ENCODE measurements at regions not wholly inside any gene's neighbourhood (a gene's known extent, or its start where the extent isn't known, plus 50 kb on each side); places are given as distances from the start of the nearest gene placed in this dataset.

DNA sequence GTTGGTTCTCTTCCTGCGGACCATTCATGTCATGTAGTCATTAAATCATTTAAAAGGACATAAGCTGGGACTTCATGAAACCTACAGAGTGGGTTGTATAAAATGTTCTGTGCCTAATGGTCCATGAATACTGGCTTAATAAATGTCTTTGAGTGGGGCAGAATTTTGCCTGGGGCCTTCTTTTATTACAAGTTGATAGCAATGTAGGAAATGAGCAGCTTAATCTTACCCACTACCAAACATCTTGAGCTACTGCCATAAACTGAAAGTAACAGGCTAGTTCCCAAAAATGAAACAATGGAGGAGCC is 130.9 kb downstream of the TMEM17 start:
- Histone ChIP-seq H3K9ac (ENCODE audit: insufficient read depth in 1 of 2, low read depth in 2 of 2, low read length in 2 of 2) (no peak overlapping the region), H3K4me2 (ENCODE audit: insufficient read depth, low read length) (no peak overlapping the region), H2AFZ (ENCODE audit: low read depth, low read length) (no peak overlapping the region), H3K36me3 (ENCODE audit: control insufficient read depth, insufficient read depth, low read length) (no peaks in the 10 kb centered on the region; the same call in 2 of the 3 replicates), H3K4me1 (replicated peaks in 1 of 2; ENCODE audit: control insufficient read depth in 2 of 2, insufficient read depth in 2 of 2, low read length in 2 of 2) (no peaks in the 10 kb centered on the region), H3K4me3 (no peak overlapping the region), H4K20me1 (replicated peaks; ENCODE audit: control insufficient read depth, insufficient read depth, low read length) (no peaks in the 10 kb centered on the region), H3K9me1 (ENCODE audit: control insufficient read depth, insufficient read depth, low read length) (no peaks in the 10 kb centered on the region), H3K27ac (ENCODE audit: extremely low read depth, low read depth, low read length) (no peak overlapping the region), H3K9me3 (replicated peaks; ENCODE audit: control insufficient read depth, insufficient read depth, low read depth, low read length) (peaks cover 5% of the 10 kb centered on the region; the same call in 1 of the 2 replicates), H3K27me3 (ENCODE audit: control insufficient read depth in 2 of 2, insufficient read depth in 2 of 2, low read length in 2 of 2) (no peaks in the 10 kb centered on the region), H3K79me2 (ENCODE audit: control insufficient read depth, insufficient read depth, low read length) (no peaks in the 10 kb centered on the region)
- ChIA-PET POLR2A (interaction anchor here (1.1 to 1.2 kb wide), 2 partner anchors 10 to 13 kb away, joined by 3 read pairs; no protein-coding TSS in a partner anchor), CTCF (ENCODE audit: low intra/inter-chr PET ratio) (no interaction called here)
- ATAC-seq (no peak), DNase-seq (ENCODE audit: extremely low read depth in 1 of 4, low spot score in 3 of 4) (no peak), FAIRE-seq (no peak)
- in situ Hi-C loops (cut with MboI) (no loop called here), intact Hi-C loops (cut with micrococcal nuclease) (no loop called here)
- TF ChIP-seq DACH1 (IDR thresholded peaks at IDR 0.05; ENCODE audit: partially characterized antibody) (no peak), NCOA2 (IDR thresholded peaks at IDR 0.05; ENCODE audit: partially characterized antibody in 2 of 2) (no peak), RBM39 (optimal IDR thresholded peaks at IDR 0.05; ENCODE audit: low read depth, low read length) (no peak), MEF2D (tag; conservative IDR thresholded peaks at IDR 0.05; ENCODE audit: low read depth) (no peak), SMARCE1 (IDR thresholded peaks at IDR 0.05) (no peak), ESRRA (IDR thresholded peaks at IDR 0.05; ENCODE audit: borderline replicate concordance, low read depth) (no peak), CBX1 (IDR thresholded peaks at IDR 0.05; ENCODE audit: low read depth) (no peak)
- 56% methylated on average over 1 of the region's 1 CpG for WGBS (ENCODE audit: insufficient coverage, low coverage, missing lambda C conversion rate)
- no TSS peak for BruUV-seq (replicated peaks)
